ENCODE measurements at regions not wholly inside any gene's neighbourhood (a gene's known extent, or its start where the extent isn't known, plus 50 kb on each side); places are given as distances from the start of the nearest gene placed in this dataset.
A peak's percentile ranks its signal among the peaks of the same experiment; 100 is the strongest.

GRCh38 chrX:16462912-16463311, 187.0 kb upstream of the S100G start:
- no peak overlapping the region for H3K4me3 ChIP-seq
- TF ChIP-seq POLR2A (IDR thresholded peaks at IDR 0.05): no peak
- no peak for TF ChIP-seq CTCF (IDR thresholded peaks at IDR 0.05)
- H3K27me3 ChIP-seq: no peaks in the 10 kb centered on the region
- DNase-seq: peak; percentile 15 to 16
- no peaks in the 10 kb centered on the region for H3K4me1 ChIP-seq
- no peaks in the 10 kb centered on the region for H3K9me3 ChIP-seq
- intact Hi-C loops (cut with DNase I; ENCODE audit: low total_unique reads): no loop called here
- no peak overlapping the region for H3K27ac ChIP-seq
- H3K36me3 ChIP-seq: no peaks in the 10 kb centered on the region

- intact Hi-C loops (cut with DNase I; ENCODE audit: low total_unique reads): no loop called here
Observed at GRCh38 chrX:16464369-16464768, 185.6 kb upstream of the S100G start.

GRCh38 chrX:16465081-16465876, 184.7 kb upstream of the S100G start:
- no peak for DNase-seq

More at GRCh38 chrX:16464369-16464768, 185.6 kb upstream of the S100G start:
- no peak for DNase-seq
- H3K9me3 ChIP-seq: no peaks in the 10 kb centered on the region
- no peaks in the 10 kb centered on the region for H3K4me1 ChIP-seq
- H3K4me3 ChIP-seq: no peak overlapping the region
- H3K27me3 ChIP-seq: no peaks in the 10 kb centered on the region
- H3K27ac ChIP-seq: no peak overlapping the region
- H3K36me3 ChIP-seq: no peaks in the 10 kb centered on the region
- no peak for TF ChIP-seq CTCF (IDR thresholded peaks at IDR 0.05)
- TF ChIP-seq POLR2A (IDR thresholded peaks at IDR 0.05): no peak

GRCh38 chrX:16466640-16467432, 183.1 kb upstream of the S100G start:
- no peaks in the 10 kb centered on the region for H3K9me3 ChIP-seq
- intact Hi-C loops (cut with DNase I; ENCODE audit: low total_unique reads): no loop called here
- DNase-seq: no peak
- H3K4me3 ChIP-seq: no peak overlapping the region
- TF ChIP-seq CTCF (IDR thresholded peaks at IDR 0.05) (no peak), POLR2A (IDR thresholded peaks at IDR 0.05) (no peak)
- no peaks in the 10 kb centered on the region for H3K36me3 ChIP-seq
- H3K27ac ChIP-seq: no peak overlapping the region
- H3K27me3 ChIP-seq: no peaks in the 10 kb centered on the region
- H3K4me1 ChIP-seq: no peaks in the 10 kb centered on the region

More at GRCh38 chrX:16465081-16465876, 184.7 kb upstream of the S100G start:
- intact Hi-C loops (cut with DNase I; ENCODE audit: low total_unique reads): no loop called here
- no peak for TF ChIP-seq POLR2A (IDR thresholded peaks at IDR 0.05)
- TF ChIP-seq CTCF (IDR thresholded peaks at IDR 0.05): no peak
- Histone ChIP-seq H3K9me3 (no peaks in the 10 kb centered on the region), H3K36me3 (no peaks in the 10 kb centered on the region), H3K27ac (no peak overlapping the region), H3K27me3 (no peaks in the 10 kb centered on the region), H3K4me1 (no peaks in the 10 kb centered on the region), H3K4me3 (no peak overlapping the region)

GRCh38 chrX:16469870-16470269, 180.1 kb upstream of the S100G start:
- Histone ChIP-seq H3K9me3 (no peaks in the 10 kb centered on the region), H3K27me3 (no peaks in the 10 kb centered on the region), H3K36me3 (no peaks in the 10 kb centered on the region), H3K4me3 (no peak overlapping the region), H3K4me1 (no peaks in the 10 kb centered on the region), H3K27ac (no peak overlapping the region)
- intact Hi-C loops (cut with DNase I; ENCODE audit: low total_unique reads): no loop called here
- no peak for TF ChIP-seq POLR2A (IDR thresholded peaks at IDR 0.05)
- TF ChIP-seq CTCF (IDR thresholded peaks at IDR 0.05): no peak
- no peak for DNase-seq
